ENCODE measurements at regions not wholly inside any gene's neighbourhood (a gene's known extent, or its start where the extent isn't known, plus 50 kb on each side); places are given as distances from the start of the nearest gene placed in this dataset.
A peak's percentile ranks its signal among the peaks of the same experiment; 100 is the strongest.

DNA sequence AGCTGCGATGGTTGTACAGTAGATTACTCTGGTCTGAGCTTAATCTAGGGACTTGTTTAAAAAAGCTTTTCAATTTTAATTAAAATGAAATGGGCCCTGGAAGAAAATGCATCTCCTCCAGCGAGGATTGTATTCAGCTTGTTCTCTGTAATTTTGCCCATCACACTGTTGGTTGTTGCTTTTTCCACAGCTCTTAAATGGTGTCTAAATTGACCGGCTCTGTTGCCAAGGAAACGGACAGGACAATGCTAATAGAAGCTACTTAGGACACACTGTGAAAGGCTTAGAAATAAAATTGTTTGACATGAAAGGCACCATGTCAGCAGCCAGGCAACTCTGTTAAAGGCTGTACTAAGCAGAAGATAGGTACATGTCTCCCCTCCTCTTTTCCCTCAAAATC, 116.7 kb upstream of the NRSN1 start:
- no peak overlapping the region for H3K4me3 ChIP-seq (ENCODE audit: low read depth, low read length)
- TF ChIP-seq, protein P1, sequence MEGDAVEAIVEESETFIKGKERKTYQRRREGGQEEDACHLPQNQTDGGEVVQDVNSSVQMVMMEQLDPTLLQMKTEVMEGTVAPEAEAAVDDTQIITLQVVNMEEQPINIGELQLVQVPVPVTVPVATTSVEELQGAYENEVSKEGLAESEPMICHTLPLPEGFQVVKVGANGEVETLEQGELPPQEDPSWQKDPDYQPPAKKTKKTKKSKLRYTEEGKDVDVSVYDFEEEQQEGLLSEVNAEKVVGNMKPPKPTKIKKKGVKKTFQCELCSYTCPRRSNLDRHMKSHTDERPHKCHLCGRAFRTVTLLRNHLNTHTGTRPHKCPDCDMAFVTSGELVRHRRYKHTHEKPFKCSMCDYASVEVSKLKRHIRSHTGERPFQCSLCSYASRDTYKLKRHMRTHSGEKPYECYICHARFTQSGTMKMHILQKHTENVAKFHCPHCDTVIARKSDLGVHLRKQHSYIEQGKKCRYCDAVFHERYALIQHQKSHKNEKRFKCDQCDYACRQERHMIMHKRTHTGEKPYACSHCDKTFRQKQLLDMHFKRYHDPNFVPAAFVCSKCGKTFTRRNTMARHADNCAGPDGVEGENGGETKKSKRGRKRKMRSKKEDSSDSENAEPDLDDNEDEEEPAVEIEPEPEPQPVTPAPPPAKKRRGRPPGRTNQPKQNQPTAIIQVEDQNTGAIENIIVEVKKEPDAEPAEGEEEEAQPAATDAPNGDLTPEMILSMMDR (IDR thresholded peaks at IDR 0.05; ENCODE audit: control insufficient read depth, extremely low read depth, insufficient read depth), result no peak
- no peak for DNase-seq (ENCODE audit: low read depth)

DNA sequence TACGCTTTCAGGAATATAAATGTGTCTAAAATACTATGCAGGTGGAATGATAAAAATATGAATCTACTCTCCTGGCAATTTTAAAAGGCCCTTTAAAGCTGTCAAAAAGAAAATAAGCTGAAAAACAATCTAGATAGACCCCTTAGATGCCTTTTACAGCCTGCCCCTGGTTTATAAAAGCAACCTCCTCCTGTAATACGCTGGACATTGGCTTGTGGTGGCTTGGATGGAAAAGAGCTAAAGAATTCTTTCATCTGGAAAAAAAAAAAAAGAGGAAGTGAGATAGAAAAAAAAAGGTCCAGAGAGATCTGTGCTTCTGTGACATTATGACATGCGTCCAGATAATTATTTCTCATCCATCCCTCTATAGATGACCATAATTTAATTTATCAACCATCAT, 115.9 kb upstream of the NRSN1 start:
- no peak overlapping the region for H3K4me3 ChIP-seq (ENCODE audit: low read depth, low read length)
- TF ChIP-seq, protein P1 (IDR thresholded peaks at IDR 0.05; ENCODE audit: control insufficient read depth, extremely low read depth, insufficient read depth), result no peak
- no peak for DNase-seq (ENCODE audit: low read depth)

DNA sequence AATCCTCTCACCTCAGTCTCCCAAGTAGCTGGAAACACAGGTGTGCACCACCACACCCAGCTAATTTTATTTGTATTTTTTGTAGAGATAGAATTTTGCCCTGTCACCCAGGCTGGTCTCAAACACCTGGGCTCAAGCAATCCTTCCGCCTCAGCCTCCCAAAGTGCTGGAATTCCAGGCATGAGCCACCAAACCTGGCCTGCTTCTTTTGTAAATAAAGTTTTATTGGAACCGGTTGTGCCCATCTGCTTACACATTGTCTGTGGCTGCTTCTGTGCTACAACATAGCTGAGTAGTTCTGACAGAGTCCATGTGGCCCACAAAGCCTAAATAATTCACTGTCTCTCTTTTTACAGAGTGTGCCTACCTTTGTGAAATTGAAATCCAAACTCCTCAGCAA, 109.7 kb upstream of the NRSN1 start:
- TF ChIP-seq, protein P1 (IDR thresholded peaks at IDR 0.05; ENCODE audit: control insufficient read depth, extremely low read depth, insufficient read depth), result no peak
- DNase-seq (ENCODE audit: low read depth), result peak; percentile 6
- H3K4me3 ChIP-seq (ENCODE audit: low read depth, low read length), result no peak overlapping the region

- no peak overlapping the region for H3K4me3 ChIP-seq (ENCODE audit: low read depth, low read length)
- TF ChIP-seq, protein P1 (IDR thresholded peaks at IDR 0.05; ENCODE audit: control insufficient read depth, extremely low read depth, insufficient read depth), result no peak
- no peak for DNase-seq (ENCODE audit: low read depth)
Measured at GRCh38 chr6:24016857-24017256, 109.2 kb upstream of the NRSN1 start.

- H3K4me3 ChIP-seq (ENCODE audit: low read depth, low read length), result no peak overlapping the region
- no peak for DNase-seq (ENCODE audit: low read depth)
- TF ChIP-seq, protein P1 (IDR thresholded peaks at IDR 0.05; ENCODE audit: control insufficient read depth, extremely low read depth, insufficient read depth), result no peak
Measured at GRCh38 chr6:24019393-24019792, 106.6 kb upstream of the NRSN1 start.

GRCh38 chr6:24019830-24020229, 106.2 kb upstream of the NRSN1 start:
- DNase-seq (ENCODE audit: low read depth), result no peak
- TF ChIP-seq, protein P1 (IDR thresholded peaks at IDR 0.05; ENCODE audit: control insufficient read depth, extremely low read depth, insufficient read depth), result no peak

DNA sequence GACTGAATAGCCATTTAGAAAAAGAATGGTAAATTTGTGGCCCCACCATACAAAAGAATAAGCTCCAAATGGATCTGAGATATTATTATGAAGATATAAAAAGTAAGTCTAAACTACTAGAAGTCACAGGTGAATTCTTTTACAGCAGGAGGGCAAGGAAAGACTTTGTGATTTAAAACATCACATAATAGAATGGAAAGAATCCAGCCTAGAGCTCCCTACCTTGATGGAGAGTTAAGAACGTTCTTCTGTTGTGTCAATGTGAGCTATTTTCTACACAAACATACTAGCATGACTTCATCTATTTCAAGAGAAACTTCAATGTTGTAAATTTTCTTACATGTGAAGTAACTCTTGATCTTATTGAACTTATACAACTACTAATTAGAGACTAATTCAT, 100.0 kb upstream of the NRSN1 start:
- TF ChIP-seq, protein P1 (IDR thresholded peaks at IDR 0.05; ENCODE audit: control insufficient read depth, extremely low read depth, insufficient read depth), result no peak
- no peak overlapping the region for H3K4me3 ChIP-seq (ENCODE audit: low read depth, low read length)
- no peak for DNase-seq (ENCODE audit: low read depth)

More at GRCh38 chr6:24019830-24020229, 106.2 kb upstream of the NRSN1 start:
- H3K4me3 ChIP-seq (ENCODE audit: low read depth, low read length), result no peak overlapping the region

Measured in LNCaP clone FGC (cell line).